Loucy (cell line): ENCODE measurements at regions not wholly inside any gene's neighbourhood (a gene's known extent, or its start where the extent isn't known, plus 50 kb on each side); places are given as distances from the start of the nearest gene placed in this dataset.

ENCODE experiments used
- EZH2phosphoT487 ChIP-seq: fragments of 200-600 bp; IDR thresholded peaks from 2 replicates; pipeline ENCODE4 v1.6.1; 2018; ENCODE audit warnings: antibody characterized with exemption, mild to moderate bottlenecking, moderate library complexity, borderline replicate concordance
- TF ChIP-seq, protein P1 (sequence below): fragments of 200-600 bp; sonication (generic); conservative IDR thresholded peaks from 2 replicates; pipeline ENCODE4 v1.5.1; 2014; ENCODE audit warnings: mild to moderate bottlenecking, antibody characterized with exemption, low read length

DNA sequence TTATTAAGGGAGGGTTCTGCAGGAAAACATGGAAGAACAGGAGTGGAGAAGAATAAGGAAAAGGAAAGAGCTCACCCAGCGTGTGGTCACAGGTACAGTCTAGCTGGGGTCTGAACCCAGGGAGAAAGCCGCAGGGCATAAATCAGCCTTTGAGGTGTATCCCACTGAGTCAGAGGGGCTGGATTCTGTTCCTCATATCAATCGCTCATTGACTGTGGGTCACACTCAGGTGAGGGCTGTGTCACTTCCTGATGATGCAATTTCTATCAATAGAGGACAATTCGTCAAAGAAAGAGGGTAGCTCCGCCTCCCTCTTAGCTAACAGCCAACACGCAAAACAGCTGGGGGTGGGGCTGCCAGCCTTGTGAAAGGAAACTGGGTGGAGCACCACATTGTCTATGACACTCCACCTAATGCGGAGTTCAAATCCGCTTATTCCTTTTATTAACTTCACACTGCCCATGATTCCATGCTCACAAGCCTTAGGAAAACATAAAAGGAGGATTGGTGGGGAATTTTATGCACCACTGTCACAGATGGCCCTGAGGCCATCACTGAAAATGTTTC lies 176.2 kb downstream of the ICE1 start:
- TF ChIP-seq, protein P1, sequence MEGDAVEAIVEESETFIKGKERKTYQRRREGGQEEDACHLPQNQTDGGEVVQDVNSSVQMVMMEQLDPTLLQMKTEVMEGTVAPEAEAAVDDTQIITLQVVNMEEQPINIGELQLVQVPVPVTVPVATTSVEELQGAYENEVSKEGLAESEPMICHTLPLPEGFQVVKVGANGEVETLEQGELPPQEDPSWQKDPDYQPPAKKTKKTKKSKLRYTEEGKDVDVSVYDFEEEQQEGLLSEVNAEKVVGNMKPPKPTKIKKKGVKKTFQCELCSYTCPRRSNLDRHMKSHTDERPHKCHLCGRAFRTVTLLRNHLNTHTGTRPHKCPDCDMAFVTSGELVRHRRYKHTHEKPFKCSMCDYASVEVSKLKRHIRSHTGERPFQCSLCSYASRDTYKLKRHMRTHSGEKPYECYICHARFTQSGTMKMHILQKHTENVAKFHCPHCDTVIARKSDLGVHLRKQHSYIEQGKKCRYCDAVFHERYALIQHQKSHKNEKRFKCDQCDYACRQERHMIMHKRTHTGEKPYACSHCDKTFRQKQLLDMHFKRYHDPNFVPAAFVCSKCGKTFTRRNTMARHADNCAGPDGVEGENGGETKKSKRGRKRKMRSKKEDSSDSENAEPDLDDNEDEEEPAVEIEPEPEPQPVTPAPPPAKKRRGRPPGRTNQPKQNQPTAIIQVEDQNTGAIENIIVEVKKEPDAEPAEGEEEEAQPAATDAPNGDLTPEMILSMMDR = no peak
- TF ChIP-seq EZH2phosphoT487 = no peak
